WTC11 (cell line): ENCODE measurements at regions not wholly inside any gene's neighbourhood (a gene's known extent, or its start where the extent isn't known, plus 50 kb on each side); places are given as distances from the start of the nearest gene placed in this dataset.

ENCODE experiments used
- ATAC-seq: fragments of 200-7000 bp; cut with Tn5 transposase; 2 replicates; pipeline ENCODE4 v1.10.0; 2021; ENCODE audit warnings: mild to moderate bottlenecking, moderate library complexity
- CTCF ChIA-PET: fragments of 300-600 bp; sonication (Branson Sonifier 250); formaldehyde crosslinking; loops from one replicate; lab custom pipeline; 2021; ENCODE audit warnings: antibody characterized with exemption; lab: Charles Lee
- POLR2A ChIA-PET: fragments of 350-600 bp; sonication (Branson Sonifier 250); formaldehyde crosslinking; loops from one replicate; lab custom pipeline; 2021; ENCODE audit warnings: antibody characterized with exemption; lab: Charles Lee
- DNase-seq: peaks from one replicate; pipeline ENCODE4 v3.0.0; 2021; ENCODE audit warnings: low spot score
- H3K27ac Mint-ChIP-seq: 2 replicates; pipeline ENCODE4 v1.8.0; 2021; ENCODE audit warnings: mixed read lengths
- H3K27me3 Mint-ChIP-seq: 2 replicates; pipeline ENCODE4 v1.8.0; 2021; ENCODE audit warnings: low read depth, mild to moderate bottlenecking, moderate library complexity, mixed read lengths
- H3K36me3 Mint-ChIP-seq: 2 replicates; pipeline ENCODE4 v1.8.0; 2021; ENCODE audit warnings: mixed read lengths
- H3K4me1 Mint-ChIP-seq: 2 replicates; pipeline ENCODE4 v1.8.0; 2022; ENCODE audit warnings: mixed read lengths
- H3K4me3 Mint-ChIP-seq: 2 replicates; pipeline ENCODE4 v1.8.0; 2021; ENCODE audit warnings: mild to moderate bottlenecking, moderate library complexity, mixed read lengths
- H3K9me3 Mint-ChIP-seq: 2 replicates; pipeline ENCODE4 v1.8.0; 2021; ENCODE audit warnings: mixed read lengths
- AFF4 ChIP-seq: sonication (generic); formaldehyde crosslinking; IDR thresholded peaks from 2 replicates; pipeline ENCODE4 v1.8.1; 2023; ENCODE audit warnings: mild to moderate bottlenecking, missing genetic modification reagents, borderline replicate concordance
- ATF1 ChIP-seq: sonication (generic); formaldehyde crosslinking; IDR thresholded peaks from 2 replicates; pipeline ENCODE4 v1.8.1; 2023; ENCODE audit warnings: mild to moderate bottlenecking, moderate library complexity, missing genetic modification reagents
- ATF2 ChIP-seq: sonication (generic); formaldehyde crosslinking; IDR thresholded peaks from 2 replicates; pipeline ENCODE4 v1.8.1; 2022; ENCODE audit warnings: low read depth, missing genetic modification reagents, borderline replicate concordance
- CTCF ChIP-seq: fragments of 200-600 bp; IDR thresholded peaks from 2 replicates; pipeline ENCODE4 v1.8.0; 2022; ENCODE audit warnings: antibody characterized with exemption
- ELF4 ChIP-seq: sonication (generic); formaldehyde crosslinking; IDR thresholded peaks from 2 replicates; pipeline ENCODE4 v1.8.1; 2022; ENCODE audit warnings: low read depth, mild to moderate bottlenecking, moderate library complexity, missing genetic modification reagents
- FOXK1 ChIP-seq: sonication (generic); formaldehyde crosslinking; IDR thresholded peaks from 2 replicates; pipeline ENCODE4 v1.8.0; 2022; ENCODE audit warnings: mild to moderate bottlenecking, moderate library complexity, missing genetic modification reagents
- FOXP1 ChIP-seq: sonication (generic); formaldehyde crosslinking; IDR thresholded peaks from 2 replicates; pipeline ENCODE4 v1.8.0; 2022; ENCODE audit warnings: missing genetic modification reagents, mild to moderate bottlenecking, moderate library complexity, borderline replicate concordance
- IRF2 ChIP-seq: sonication (generic); formaldehyde crosslinking; IDR thresholded peaks from 2 replicates; pipeline ENCODE4 v1.8.0; 2022; ENCODE audit warnings: low read depth, missing genetic modification reagents, borderline replicate concordance
- JUN ChIP-seq: sonication (generic); formaldehyde crosslinking; IDR thresholded peaks from 2 replicates; pipeline ENCODE4 v1.8.0; 2023; ENCODE audit warnings: mild to moderate bottlenecking, missing genetic modification reagents
- KAT7 ChIP-seq: sonication (generic); formaldehyde crosslinking; IDR thresholded peaks from 2 replicates; pipeline ENCODE4 v1.8.1; 2023; ENCODE audit warnings: missing genetic modification reagents, mild to moderate bottlenecking, borderline replicate concordance
- MAX ChIP-seq: sonication (generic); formaldehyde crosslinking; IDR thresholded peaks from 2 replicates; pipeline ENCODE4 v1.8.0; 2022; ENCODE audit warnings: mild to moderate bottlenecking, missing genetic modification reagents
- RORB ChIP-seq: fragments of 250-450 bp; sonication (Bioruptor Pico); IDR thresholded peaks from 2 replicates; pipeline ENCODE4 v1.9.0; 2021; ENCODE audit warnings: mild to moderate bottlenecking
- ZBTB43 ChIP-seq: sonication (generic); formaldehyde crosslinking; IDR thresholded peaks from 2 replicates; pipeline ENCODE4 v1.8.1; 2023; ENCODE audit warnings: mild to moderate bottlenecking, missing genetic modification reagents
- ZNF232 ChIP-seq: sonication (generic); formaldehyde crosslinking; IDR thresholded peaks from 2 replicates; pipeline ENCODE4 v1.8.0; 2022; ENCODE audit warnings: mild to moderate bottlenecking, missing genetic modification reagents
- ZNF317 ChIP-seq: sonication (generic); formaldehyde crosslinking; IDR thresholded peaks from 2 replicates; pipeline ENCODE4 v1.8.1; 2023; ENCODE audit warnings: low read depth, mild to moderate bottlenecking, moderate library complexity, missing genetic modification reagents, borderline replicate concordance
- ZNF396 ChIP-seq: fragments of 250-450 bp; sonication (Bioruptor Pico); IDR thresholded peaks from 2 replicates; pipeline ENCODE4 v1.8.0; 2021; ENCODE audit warnings: mild to moderate bottlenecking, moderate library complexity, borderline replicate concordance

- Mint-ChIP-seq H3K9me3 (no peaks in the 10 kb centered on the region), H3K4me3 (no peak overlapping the region), H3K4me1 (peaks cover 6% of the 10 kb centered on the region), H3K27me3 (no peaks in the 10 kb centered on the region)
- DNase-seq, result no peak
- ATAC-seq, result no peak
- POLR2A ChIA-PET, result no interaction called here
- TF ChIP-seq FOXP1 (CRISPR knock-in tag), result no peak
- TF ChIP-seq, all 79 proteins: peak for 0
- Mint-ChIP-seq H3K27ac (no peak overlapping the region), H3K36me3 (no peaks in the 10 kb centered on the region)
- CTCF ChIA-PET, result no interaction called here
These were observed 145.2 kb upstream of the AKIRIN2 start for GRCh38 chr6:87847135-87847829.

- POLR2A ChIA-PET, result interaction anchor here (0.7 kb wide), 1 partner anchor 60 kb away, joined by 4 read pairs; no protein-coding TSS in a partner anchor
- Mint-ChIP-seq H3K36me3 (no peaks in the 10 kb centered on the region), H3K4me3 (no peak overlapping the region), H3K9me3 (no peaks in the 10 kb centered on the region), H3K4me1 (peaks cover 6% of the 10 kb centered on the region), H3K27me3 (no peaks in the 10 kb centered on the region), H3K27ac (no peak overlapping the region)
- no peak for DNase-seq
- TF ChIP-seq FOXK1 (CRISPR knock-in tag), result no peak
- no peak for TF ChIP-seq ZNF396 (CRISPR knock-in tag)
- TF ChIP-seq FOXP1 (CRISPR knock-in tag), result no peak
- no peak for TF ChIP-seq IRF2 (CRISPR knock-in tag)
- TF ChIP-seq ELF4 (CRISPR knock-in tag), result no peak
- no peak for TF ChIP-seq CTCF
- no peak for TF ChIP-seq ATF1
- no peak for TF ChIP-seq JUN (CRISPR knock-in tag)
- no peak for TF ChIP-seq ZNF232 (CRISPR knock-in tag)
- TF ChIP-seq ZBTB43 (CRISPR knock-in tag), result no peak
- no peak for TF ChIP-seq KAT7 (CRISPR knock-in tag)
- TF ChIP-seq AFF4 (CRISPR knock-in tag), result no peak
- TF ChIP-seq RORB (CRISPR knock-in tag), result no peak
- TF ChIP-seq ZNF317 (CRISPR knock-in tag), result no peak
- no peak for TF ChIP-seq MAX
- no peak for TF ChIP-seq ATF2 (CRISPR knock-in tag)
- ATAC-seq, result no peak
- CTCF ChIA-PET, result no interaction called here
These were observed 144.4 kb upstream of the AKIRIN2 start for GRCh38 chr6:87846434-87846833.
